ENCODE measurements at regions not wholly inside any gene's neighbourhood (a gene's known extent, or its start where the extent isn't known, plus 50 kb on each side); places are given as distances from the start of the nearest gene placed in this dataset.
"Not testable (repeated sequence)": the region's sequence is repeated elsewhere in the genome, so short reads cannot be mapped to it uniquely, and the experiment has no call there.

DNA sequence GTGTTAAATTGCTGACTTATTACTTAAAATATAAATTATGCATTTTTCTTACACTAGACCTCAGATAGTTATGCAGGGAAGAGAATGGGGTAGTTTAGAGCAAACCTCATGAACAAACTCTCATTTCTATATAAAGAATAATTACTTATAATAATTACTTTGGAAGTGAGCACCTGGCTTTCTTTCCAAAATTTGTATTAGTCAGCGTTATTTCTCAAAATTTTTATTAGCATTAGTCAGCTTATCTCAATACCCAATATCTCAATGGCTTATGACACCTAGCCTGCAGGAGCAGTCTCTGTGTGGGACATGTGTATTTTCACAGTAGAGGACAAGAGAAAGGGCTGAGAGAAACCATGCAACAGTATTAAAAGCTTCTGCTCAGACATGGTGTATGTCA, 849.2 kb upstream of the HS3ST5 start:
- no peak overlapping the region for H3K4me3 ChIP-seq

GRCh38 chr6:115190534-115190933, 847.7 kb upstream of the HS3ST5 start:
- Histone ChIP-seq H3K4me3 (no peak overlapping the region), H3K27ac (no peak overlapping the region), H3K27me3 (replicated peaks in 1 of 7) (no peaks in the 10 kb centered on the region), H3K36me3 (no peaks in the 10 kb centered on the region), H3K4me1 (no peaks in the 10 kb centered on the region), H3K9me3 (peaks cover 0 to 8% (median 2%) of the 10 kb centered on the region in 8 donors)
- no peak for DNase-seq
- intact Hi-C loops (cut with DNase I; ENCODE audit: low total_unique reads) = no loop called here
- TF ChIP-seq POLR2A (IDR thresholded peaks at IDR 0.05) (no peak), POLR2AphosphoS5 (IDR thresholded peaks at IDR 0.05) (no peak), CTCF (IDR thresholded peaks at IDR 0.05 in 8 of 11, conservative IDR thresholded peaks at IDR 0.05 in 3 of 11) (no peak)
- WGBS, 5 donors = 76 to 94% (median 83%) methylated on average over 1 of the region's 1 CpG

More for the DNA sequence above, 849.2 kb upstream of the HS3ST5 start:
- intact Hi-C loops (cut with DNase I; ENCODE audit: low total_unique reads) = no loop called here
- Histone ChIP-seq H3K9me3 (peaks cover 0 to 10% (median 2%) of the 10 kb centered on the region in 8 donors), H3K36me3 (no peaks in the 10 kb centered on the region), H3K4me1 (no peaks in the 10 kb centered on the region), H3K27me3 (replicated peaks in 1 of 7) (no peaks in the 10 kb centered on the region), H3K27ac (no peak overlapping the region)
- DNase-seq = no peak
- TF ChIP-seq POLR2A (IDR thresholded peaks at IDR 0.05) (no peak), CTCF (IDR thresholded peaks at IDR 0.05 in 8 of 11, conservative IDR thresholded peaks at IDR 0.05 in 3 of 11) (no peak), POLR2AphosphoS5 (IDR thresholded peaks at IDR 0.05) (no peak)
- 81 to 89% (median 84%) methylated on average over 1 of the region's 1 CpG for WGBS, 5 donors

- intact Hi-C loops (cut with DNase I; ENCODE audit: low total_unique reads); H3K4me1 ChIP-seq; H3K27me3 ChIP-seq (replicated peaks in 1 of 7); H3K9me3 ChIP-seq; H3K36me3 ChIP-seq; H3K4me3 ChIP-seq; DNase-seq; H3K27ac ChIP-seq: not testable (repeated sequence)
- WGBS, 5 donors = 89 to 91% (median 91%) methylated on average over 15 to 18 of the region's 18 CpGs
These were observed 832.6 kb upstream of the HS3ST5 start for GRCh38 chr6:115175456-115175855.

DNA sequence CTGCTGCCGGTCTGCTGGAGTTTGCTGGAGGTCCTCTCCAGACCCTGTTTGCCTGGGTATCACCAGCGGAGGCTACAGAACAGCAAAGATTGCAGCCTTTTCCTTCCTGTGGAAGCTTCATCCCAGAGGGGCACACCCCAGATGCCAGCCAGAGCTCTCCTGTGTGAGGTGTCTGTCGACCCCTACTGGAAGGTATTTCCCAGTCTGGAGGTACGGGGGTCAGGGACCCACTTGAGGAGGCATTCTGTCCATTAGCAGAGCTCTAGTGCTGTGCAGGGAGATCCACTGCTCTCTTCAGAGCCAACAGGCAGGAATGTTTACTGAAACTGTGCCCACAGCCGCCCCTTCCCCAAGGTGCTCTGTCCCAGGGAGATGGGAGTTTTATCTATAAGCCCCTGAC, 823.1 kb upstream of the HS3ST5 start:
- WGBS, 5 donors = 61 to 79% (median 75%) methylated on average over 5 of the region's 5 CpGs
- H3K27ac ChIP-seq; H3K4me3 ChIP-seq; DNase-seq; H3K4me1 ChIP-seq; intact Hi-C loops (cut with DNase I; ENCODE audit: low total_unique reads); H3K27me3 ChIP-seq (replicated peaks in 1 of 7); H3K36me3 ChIP-seq: not testable (repeated sequence)
- peaks cover 0 to 24% (median 4%) of the 10 kb centered on the region in 8 donors for H3K9me3 ChIP-seq

DNA sequence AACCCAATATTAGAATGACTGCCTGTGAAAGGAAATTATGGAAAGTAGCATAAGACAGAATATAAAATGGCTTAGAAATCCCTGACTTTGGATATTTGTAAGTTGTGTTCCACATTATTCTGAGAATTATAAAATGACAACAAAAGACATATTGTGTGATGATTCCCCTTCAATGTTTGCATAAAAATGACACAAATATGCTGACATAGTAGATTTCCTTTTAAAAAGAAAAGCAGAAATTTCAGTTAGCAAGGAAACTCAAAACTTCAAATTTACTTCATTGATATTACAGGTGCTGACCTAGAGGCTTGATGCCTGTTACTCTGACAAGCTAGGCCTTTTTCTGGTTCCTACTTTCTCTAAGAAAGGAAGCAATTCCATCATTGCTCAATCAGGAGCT, 816.9 kb upstream of the HS3ST5 start:
- no peaks in the 10 kb centered on the region for H3K36me3 ChIP-seq
- no peak for DNase-seq
- H3K27ac ChIP-seq = no peak overlapping the region
- no peak overlapping the region for H3K4me3 ChIP-seq
- H3K4me1 ChIP-seq = no peaks in the 10 kb centered on the region
- intact Hi-C loops (cut with DNase I; ENCODE audit: low total_unique reads) = no loop called here
- H3K9me3 ChIP-seq = peaks cover 0 to 32% (median 6%) of the 10 kb centered on the region in 8 donors
- TF ChIP-seq POLR2AphosphoS5 (IDR thresholded peaks at IDR 0.05) (no peak), POLR2A (IDR thresholded peaks at IDR 0.05) (no peak), CTCF (IDR thresholded peaks at IDR 0.05 in 8 of 11, conservative IDR thresholded peaks at IDR 0.05 in 3 of 11) (no peak)
- H3K27me3 ChIP-seq (replicated peaks in 1 of 7) = no peaks in the 10 kb centered on the region
